Esophagus squamous epithelium (tissue), 5 donors: ENCODE measurements at regions not wholly inside any gene's neighbourhood (a gene's known extent, or its start where the extent isn't known, plus 50 kb on each side); places are given as distances from the start of the nearest gene placed in this dataset.

ENCODE experiments used
- DNase-seq: peaks from one replicate; lab custom pipeline; 2025; lab: John Stamatoyannopoulos, UW
- H3K27ac ChIP-seq, 4 donors: fragments of 200-600 bp; sonication (generic); one replicate each; pipeline ENCODE4 v1.5.1; 2016 to 2019; ENCODE audit warnings: mild to moderate bottlenecking in 1 of 4
- H3K27me3 ChIP-seq, 4 donors: fragments of 200-600 bp; sonication (generic); 1 replicate in 3 of 4; 2 replicates in 1 of 4; pipeline versions ENCODE4 v1.5.1 to v1.6.0; 2017 to 2021; ENCODE audit warnings: antibody characterized with exemption in 1 of 4
- H3K36me3 ChIP-seq, 3 donors: fragments of 200-600 bp; sonication (generic); one replicate each; pipeline ENCODE4 v1.5.1; 2016 to 2019
- H3K4me1 ChIP-seq, 3 donors: fragments of 200-600 bp; sonication (generic); one replicate each; pipeline ENCODE4 v1.5.1; 2017 to 2019
- H3K4me3 ChIP-seq, 4 donors: fragments of 200-600 bp; sonication (generic); 1 replicate in 3 of 4; 2 replicates in 1 of 4; pipeline ENCODE4 v1.5.1; 2016 to 2019; ENCODE audit warnings: mild to moderate bottlenecking in 2 of 4, moderate library complexity in 1 of 4
- H3K9me3 ChIP-seq, 3 donors: fragments of 200-600 bp; sonication (generic); one replicate each; pipeline ENCODE4 v1.5.1; 2016 to 2019
- CTCF ChIP-seq, 6 experiments: fragments of 450-650 bp in 4 of 6; fragments of 200-600 bp in 2 of 6; sonication (generic) in 2 of 6; IDR thresholded peaks; one replicate each; pipeline ENCODE4 v1.5.1; 2016 to 2019; ENCODE audit warnings: antibody characterized with exemption in 6 of 6, mild to moderate bottlenecking in 4 of 6, moderate library complexity in 4 of 6
- POLR2A ChIP-seq, 4 donors: fragments of 450-650 bp; IDR thresholded peaks; one replicate each; pipeline ENCODE4 v1.6.1; 2017; ENCODE audit warnings: antibody characterized with exemption in 4 of 4, mild to moderate bottlenecking in 4 of 4, moderate library complexity in 3 of 4
- WGBS, 2 donors: methylation state at CpG; one replicate each; pipeline ENCODE4 v1.1.5; 2018; 5-methylcytosine and 5-hydroxymethylcytosine counted together
- intact Hi-C: fragments of 100-400 bp; cut with DNase I; formaldehyde crosslinking; loops from one replicate; pipeline ENCODE4 v1.15.0; 2022
- donor health status: DM: yes; HTN: yes; CAD: no.

- Histone ChIP-seq H3K4me3 (no peak overlapping the region), H3K36me3 (no peaks in the 10 kb centered on the region), H3K9me3 (peaks cover 0 to 16% (median 3%) of the 10 kb centered on the region in 3 donors), H3K27me3 (peaks cover 0 to 7% (median 0%) of the 10 kb centered on the region in 4 donors), H3K4me1 (peaks cover 0 to 16% (median 0%) of the 10 kb centered on the region in 3 donors), H3K27ac (no peak overlapping the region)
- TF ChIP-seq CTCF (IDR thresholded peaks at IDR 0.05): no peak
- no peak for TF ChIP-seq POLR2A (IDR thresholded peaks at IDR 0.05)
- intact Hi-C loops: no loop called here
- DNase-seq: no peak
- 68 to 74% methylated on average over 9 to 10 of the region's 12 CpGs for WGBS, 2 donors
Measured at GRCh38 chr22:27488456-27489177, 312.9 kb downstream of the MN1 start.

GRCh38 chr22:27489178-27489675, 312.3 kb downstream of the MN1 start:
- no peak for TF ChIP-seq POLR2A (IDR thresholded peaks at IDR 0.05)
- TF ChIP-seq CTCF (IDR thresholded peaks at IDR 0.05): no peak
- H3K27ac ChIP-seq: no peak overlapping the region
- H3K36me3 ChIP-seq: no peaks in the 10 kb centered on the region
- no peak for DNase-seq
- peaks cover 0 to 16% (median 3%) of the 10 kb centered on the region in 3 donors for H3K9me3 ChIP-seq
- 46 to 47% methylated on average over 4 of the region's 4 CpGs for WGBS, 2 donors
- H3K27me3 ChIP-seq: peaks cover 0 to 7% (median 0%) of the 10 kb centered on the region in 4 donors
- no peak overlapping the region for H3K4me3 ChIP-seq
- intact Hi-C loops: no loop called here
- H3K4me1 ChIP-seq: peaks cover 0 to 16% (median 0%) of the 10 kb centered on the region in 3 donors

GRCh38 chr22:27490080-27490479, 311.5 kb downstream of the MN1 start:
- 61 to 75% methylated on average over 2 to 4 of the region's 4 CpGs for WGBS, 2 donors
- no peaks in the 10 kb centered on the region for H3K36me3 ChIP-seq
- no peak for DNase-seq
- no peak overlapping the region for H3K27ac ChIP-seq
- intact Hi-C loops: no loop called here
- H3K27me3 ChIP-seq: peaks cover 0 to 7% (median 0%) of the 10 kb centered on the region in 4 donors
- peaks cover 0 to 16% (median 3%) of the 10 kb centered on the region in 3 donors for H3K9me3 ChIP-seq
- H3K4me1 ChIP-seq: peaks cover 0 to 16% (median 0%) of the 10 kb centered on the region in 3 donors
- no peak overlapping the region for H3K4me3 ChIP-seq
- no peak for TF ChIP-seq CTCF (IDR thresholded peaks at IDR 0.05)

- no peak for TF ChIP-seq POLR2A (IDR thresholded peaks at IDR 0.05)
- TF ChIP-seq CTCF (IDR thresholded peaks at IDR 0.05): no peak
- DNase-seq: no peak
- H3K27ac ChIP-seq: no peak overlapping the region
- WGBS, 2 donors: 85 to 94% methylated on average over 5 of the region's 5 CpGs
- no peaks in the 10 kb centered on the region for H3K36me3 ChIP-seq
- peaks cover 0 to 16% (median 3%) of the 10 kb centered on the region in 3 donors for H3K9me3 ChIP-seq
- H3K4me3 ChIP-seq: no peak overlapping the region
- peaks cover 0 to 16% (median 0%) of the 10 kb centered on the region in 3 donors for H3K4me1 ChIP-seq
- intact Hi-C loops: no loop called here
- peaks cover 0 to 7% (median 0%) of the 10 kb centered on the region in 4 donors for H3K27me3 ChIP-seq
Measured at GRCh38 chr22:27491888-27492287, 309.7 kb downstream of the MN1 start.

- Histone ChIP-seq H3K36me3 (no peaks in the 10 kb centered on the region), H3K4me3 (no peak overlapping the region), H3K4me1 (peaks cover 0 to 16% (median 0%) of the 10 kb centered on the region in 3 donors), H3K27me3 (peaks cover 0 to 7% (median 0%) of the 10 kb centered on the region in 4 donors), H3K9me3 (peaks cover 0 to 16% (median 3%) of the 10 kb centered on the region in 3 donors), H3K27ac (no peak overlapping the region)
- 81 to 100% methylated on average over 4 of the region's 5 CpGs for WGBS, 2 donors
- DNase-seq: no peak
- intact Hi-C loops: no loop called here
- TF ChIP-seq POLR2A (IDR thresholded peaks at IDR 0.05) (no peak), CTCF (IDR thresholded peaks at IDR 0.05) (no peak)
Measured at GRCh38 chr22:27492566-27493201, 308.9 kb downstream of the MN1 start.
